GM12878 (cell line): ENCODE measurements at regions not wholly inside any gene's neighbourhood (a gene's known extent, or its start where the extent isn't known, plus 50 kb on each side); places are given as distances from the start of the nearest gene placed in this dataset.

Experiments
- ATAC-seq: fragments of 200-7000 bp; cut with Tn5 transposase; 3 replicates; pipeline ENCODE4 v1.9.1; 2020; ENCODE audit warnings: mild to moderate bottlenecking, moderate library complexity
- BruUV-seq: library from RNA; stranded (reverse); fragments of 400-500 nt; replicated peaks from 2 replicates; lab custom pipeline; 2021; lab: Mats Ljungman, UMichigan
- CTCF ChIA-PET: fragments of 300-600 bp; sonication (Branson Sonifier 250); formaldehyde crosslinking; extraction: SDS; loops from one replicate; lab custom pipeline; 2021; ENCODE audit warnings: inconsistent platforms; lab: Yijun Ruan, JAX
- POLR2A ChIA-PET: fragments of 350-600 bp; formaldehyde crosslinking; extraction: SDS; loops from one replicate; lab custom pipeline; 2021; ENCODE audit warnings: inconsistent platforms; lab: Charles Lee
- RAD21 ChIA-PET: fragments of 300-600 bp; sonication (Branson Sonifier 250); formaldehyde crosslinking; loops from one replicate; lab custom pipeline; 2023; ENCODE audit warnings: antibody characterized with exemption; ENCODE audit not compliant: unreplicated experiment; lab: Charles Lee
- SMC1A ChIA-PET: fragments of 300-600 bp; sonication (Branson Sonifier 250); formaldehyde crosslinking; loops from one replicate; lab custom pipeline; 2023; ENCODE audit not compliant: unreplicated experiment, uncharacterized antibody; lab: Charles Lee
- DNase-seq: peaks from one replicate; pipeline ENCODE4 v3.0.0-alpha.2; 2011; ENCODE audit warnings: low read depth, low spot score
- FAIRE-seq: peaks from 3 replicates; lab custom pipeline; 2011; peaks lifted over from hg19 to GRCh38; lab: Jason Lieb, UNC
- H2AFZ ChIP-seq: 2 replicates; pipeline ENCODE4 v1.6.0; 2011; ENCODE audit warnings: low read depth, low read length, control low read depth; ENCODE audit not compliant: control insufficient read depth
- H3K27ac ChIP-seq: 2 replicates; pipeline ENCODE4 v1.5.1; 2011; ENCODE audit warnings: control low read depth; ENCODE audit not compliant: control insufficient read depth, insufficient read depth
- H3K27me3 ChIP-seq, 2 experiments: replicated peaks in 1 of 2; 2 replicates each; pipeline versions ENCODE4 v1.6.0 to v1.6.1; 2011; ENCODE audit warnings: low read length in 1 of 2; ENCODE audit not compliant: control insufficient read depth in 2 of 2, insufficient read depth in 2 of 2
- H3K36me3 ChIP-seq, 2 experiments: 2 replicates each; pipeline ENCODE4 v1.5.1; 2011; ENCODE audit warnings: low read length in 1 of 2; ENCODE audit not compliant: control insufficient read depth in 2 of 2, insufficient read depth in 2 of 2
- H3K4me1 ChIP-seq: 2 replicates; pipeline ENCODE4 v1.6.1; 2011; ENCODE audit warnings: mild to moderate bottlenecking, low read length, moderate library complexity, mixed read lengths; ENCODE audit not compliant: control insufficient read depth, insufficient read depth
- H3K4me2 ChIP-seq: 2 replicates; pipeline ENCODE4 v1.6.0; 2011; ENCODE audit warnings: control low read depth; ENCODE audit not compliant: control insufficient read depth, insufficient read depth
- H3K4me3 ChIP-seq: fragments of 200-600 bp; sonication (generic); 2 replicates; pipeline ENCODE4 v1.5.1; 2016
- H3K79me2 ChIP-seq: 2 replicates; pipeline ENCODE4 v1.6.0; 2011; ENCODE audit warnings: low read length; ENCODE audit not compliant: control insufficient read depth, insufficient read depth
- H3K9ac ChIP-seq: 2 replicates; pipeline ENCODE4 v1.8.0; 2011; ENCODE audit warnings: low read length, control low read depth, mixed read lengths; ENCODE audit not compliant: control insufficient read depth, insufficient read depth
- H3K9me3 ChIP-seq: replicated peaks from 3 replicates; pipeline ENCODE4 v1.5.1; 2011; ENCODE audit warnings: mild to moderate bottlenecking, low read length; ENCODE audit not compliant: control insufficient read depth, insufficient read depth
- H4K20me1 ChIP-seq: 2 replicates; pipeline ENCODE4 v1.6.0; 2011; ENCODE audit not compliant: control insufficient read depth, insufficient read depth
- ASH2L ChIP-seq: fragments of 300-600, 200-600 bp; sonication (generic); IDR thresholded peaks from 2 replicates; pipeline ENCODE4 v1.6.1; 2017; ENCODE audit warnings: low read depth, mild to moderate bottlenecking, borderline replicate concordance
- CREM ChIP-seq: IDR thresholded peaks from 2 replicates; pipeline ENCODE4 v1.6.1; 2014; ENCODE audit warnings: antibody characterized with exemption, low read depth
- SMAD1 ChIP-seq: fragments of 450-650 bp; IDR thresholded peaks from 2 replicates; pipeline ENCODE4 v1.6.1; 2018; ENCODE audit warnings: mild to moderate bottlenecking, low read depth; ENCODE audit not compliant: partially characterized antibody
- WGBS: methylation state at CpG from one replicate; pipeline ENCODE4 v1.1.6; 2016; ENCODE audit warnings: low lambda C conversion rate; ENCODE audit not compliant: insufficient replicate concordance, insufficient coverage; ENCODE audit errors: missing lambda C conversion rate; 5-methylcytosine and 5-hydroxymethylcytosine counted together
- in situ Hi-C: fragments of 300-500 bp; cut with MboI; formaldehyde crosslinking; loops from 9 replicates; pipeline ENCODE4 v1.14.3; 2018; ENCODE audit warnings: mixed read lengths
- intact Hi-C: fragments of 100-400 bp; cut with micrococcal nuclease; formaldehyde crosslinking; loops from one replicate; pipeline ENCODE4 v1.14.2; 2022; ENCODE audit not compliant: unreplicated experiment
- TF ChIP-seq, protein P1 (sequence below): IDR thresholded peaks from 2 replicates; pipeline ENCODE4 v1.6.1; 2011; ENCODE audit warnings: mild to moderate bottlenecking, low read depth, low read length, moderate library complexity; ENCODE audit not compliant: insufficient replicate concordance
- TF ChIP-seq, protein P2 (sequence below): fragments of 450-650 bp; IDR thresholded peaks from 2 replicates; pipeline ENCODE4 v1.6.1; 2016; ENCODE audit warnings: mild to moderate bottlenecking, moderate library complexity, borderline replicate concordance

DNA sequence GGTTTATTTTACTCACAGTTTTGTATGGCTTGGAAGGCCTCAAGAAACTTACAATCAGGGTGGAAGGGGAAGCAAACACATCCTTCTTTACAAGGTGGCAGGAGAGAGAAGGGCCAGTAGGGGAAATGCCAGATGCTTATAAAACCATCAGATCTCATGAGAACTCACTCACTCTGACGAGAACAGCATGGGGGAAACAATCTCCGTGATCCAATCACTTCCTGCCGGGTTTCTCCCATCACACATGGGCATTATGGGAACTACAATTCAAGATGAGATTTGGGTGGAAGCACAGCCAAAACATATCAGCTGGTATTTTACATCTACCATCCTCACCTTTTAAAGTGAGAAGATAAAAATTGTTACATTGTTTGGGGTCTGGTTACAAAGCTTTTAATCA is 427.9 kb upstream of the CDH7 start:
- FAIRE-seq, result no peak
- POLR2A ChIA-PET, result no interaction called here
- H2AFZ ChIP-seq, result no peak overlapping the region
- H3K4me2 ChIP-seq, result no peak overlapping the region
- whole genome bisulfite sequencing, result 40% methylated on average over 3 of the region's 3 CpGs
- no peaks in the 10 kb centered on the region for H3K79me2 ChIP-seq
- CTCF ChIA-PET, result no interaction called here
- no peak for DNase-seq
- H3K27me3 ChIP-seq, result no peaks in the 10 kb centered on the region
- RAD21 ChIA-PET, result no interaction called here
- no peak overlapping the region for H3K4me3 ChIP-seq
- BruUV-seq, result no TSS peak
- no peak overlapping the region for H3K27ac ChIP-seq
- SMC1A ChIA-PET, result no interaction called here
- no peaks in the 10 kb centered on the region for H3K4me1 ChIP-seq
- no peak for TF ChIP-seq CREM
- TF ChIP-seq, protein P1, sequence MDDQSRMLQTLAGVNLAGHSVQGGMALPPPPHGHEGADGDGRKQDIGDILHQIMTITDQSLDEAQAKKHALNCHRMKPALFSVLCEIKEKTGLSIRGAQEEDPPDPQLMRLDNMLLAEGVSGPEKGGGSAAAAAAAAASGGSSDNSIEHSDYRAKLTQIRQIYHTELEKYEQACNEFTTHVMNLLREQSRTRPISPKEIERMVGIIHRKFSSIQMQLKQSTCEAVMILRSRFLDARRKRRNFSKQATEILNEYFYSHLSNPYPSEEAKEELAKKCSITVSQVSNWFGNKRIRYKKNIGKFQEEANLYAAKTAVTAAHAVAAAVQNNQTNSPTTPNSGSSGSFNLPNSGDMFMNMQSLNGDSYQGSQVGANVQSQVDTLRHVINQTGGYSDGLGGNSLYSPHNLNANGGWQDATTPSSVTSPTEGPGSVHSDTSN, result no peak
- TF ChIP-seq, protein P2, sequence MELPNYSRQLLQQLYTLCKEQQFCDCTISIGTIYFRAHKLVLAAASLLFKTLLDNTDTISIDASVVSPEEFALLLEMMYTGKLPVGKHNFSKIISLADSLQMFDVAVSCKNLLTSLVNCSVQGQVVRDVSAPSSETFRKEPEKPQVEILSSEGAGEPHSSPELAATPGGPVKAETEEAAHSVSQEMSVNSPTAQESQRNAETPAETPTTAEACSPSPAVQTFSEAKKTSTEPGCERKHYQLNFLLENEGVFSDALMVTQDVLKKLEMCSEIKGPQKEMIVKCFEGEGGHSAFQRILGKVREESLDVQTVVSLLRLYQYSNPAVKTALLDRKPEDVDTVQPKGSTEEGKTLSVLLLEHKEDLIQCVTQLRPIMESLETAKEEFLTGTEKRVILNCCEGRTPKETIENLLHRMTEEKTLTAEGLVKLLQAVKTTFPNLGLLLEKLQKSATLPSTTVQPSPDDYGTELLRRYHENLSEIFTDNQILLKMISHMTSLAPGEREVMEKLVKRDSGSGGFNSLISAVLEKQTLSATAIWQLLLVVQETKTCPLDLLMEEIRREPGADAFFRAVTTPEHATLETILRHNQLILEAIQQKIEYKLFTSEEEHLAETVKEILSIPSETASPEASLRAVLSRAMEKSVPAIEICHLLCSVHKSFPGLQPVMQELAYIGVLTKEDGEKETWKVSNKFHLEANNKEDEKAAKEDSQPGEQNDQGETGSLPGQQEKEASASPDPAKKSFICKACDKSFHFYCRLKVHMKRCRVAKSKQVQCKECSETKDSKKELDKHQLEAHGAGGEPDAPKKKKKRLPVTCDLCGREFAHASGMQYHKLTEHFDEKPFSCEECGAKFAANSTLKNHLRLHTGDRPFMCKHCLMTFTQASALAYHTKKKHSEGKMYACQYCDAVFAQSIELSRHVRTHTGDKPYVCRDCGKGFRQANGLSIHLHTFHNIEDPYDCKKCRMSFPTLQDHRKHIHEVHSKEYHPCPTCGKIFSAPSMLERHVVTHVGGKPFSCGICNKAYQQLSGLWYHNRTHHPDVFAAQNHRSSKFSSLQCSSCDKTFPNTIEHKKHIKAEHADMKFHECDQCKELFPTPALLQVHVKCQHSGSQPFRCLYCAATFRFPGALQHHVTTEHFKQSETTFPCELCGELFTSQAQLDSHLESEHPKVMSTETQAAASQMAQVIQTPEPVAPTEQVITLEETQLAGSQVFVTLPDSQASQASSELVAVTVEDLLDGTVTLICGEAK, result no peak
- no peak for TF ChIP-seq ASH2L
- no peak for TF ChIP-seq SMAD1
- TF ChIP-seq, all 136 proteins: peak for 0
- intact Hi-C loops (no loop called here), in situ Hi-C loops (no loop called here)
- Histone ChIP-seq H3K9ac (no peak overlapping the region), H3K36me3 (no peaks in the 10 kb centered on the region), H3K9me3 (no peaks in the 10 kb centered on the region), H4K20me1 (no peaks in the 10 kb centered on the region)
- ATAC-seq, result no peak
